ENCODE measurements at regions not wholly inside any gene's neighbourhood (a gene's known extent, or its start where the extent isn't known, plus 50 kb on each side); places are given as distances from the start of the nearest gene placed in this dataset.

- TF ChIP-seq CTCF (IDR thresholded peaks at IDR 0.05), result no peak
- no peak for TF ChIP-seq POLR2A (IDR thresholded peaks at IDR 0.05)
Observed at GRCh38 chr13:107625648-107626047, 589.7 kb downstream of the LIG4 start.
